ENCODE measurements at regions not wholly inside any gene's neighbourhood (a gene's known extent, or its start where the extent isn't known, plus 50 kb on each side); places are given as distances from the start of the nearest gene placed in this dataset.

GRCh38 chrX:7985568-7985967, 58.4 kb upstream of the PNPLA4 start:
- intact Hi-C loops (cut with DNase I): no loop called here
- ATAC-seq: no peak
- Histone ChIP-seq H3K4me1 (no peaks in the 10 kb centered on the region), H3K9me3 (no peaks in the 10 kb centered on the region), H3K4me3 (no peak overlapping the region), H3K27me3 (ENCODE audit: insufficient read depth in 3 of 3, low read length in 2 of 3) (no peaks in the 10 kb centered on the region), H3K36me3 (ENCODE audit: insufficient read depth in 1 of 2, low read depth in 1 of 2) (no peaks in the 10 kb centered on the region), H3K27ac (no peak overlapping the region)
- DNase-seq: no peak
- TF ChIP-seq CTCF (IDR thresholded peaks at IDR 0.05): no peak

- no peak for TF ChIP-seq CTCF (IDR thresholded peaks at IDR 0.05)
- H3K4me1 ChIP-seq: no peaks in the 10 kb centered on the region
- H3K36me3 ChIP-seq (ENCODE audit: insufficient read depth in 1 of 2, low read depth in 1 of 2): no peaks in the 10 kb centered on the region
- WGBS, 3 donors: 74 to 80% (median 76%) methylated on average over 1 of the region's 1 CpG
- ATAC-seq (no peak), DNase-seq (no peak)
- H3K27ac ChIP-seq: no peak overlapping the region
- intact Hi-C loops (cut with DNase I): no loop called here
- no peaks in the 10 kb centered on the region for H3K27me3 ChIP-seq (ENCODE audit: insufficient read depth in 3 of 3, low read length in 2 of 3)
- no peaks in the 10 kb centered on the region for H3K9me3 ChIP-seq
- no peak overlapping the region for H3K4me3 ChIP-seq
Observed at GRCh38 chrX:7983581-7983980, 56.4 kb upstream of the PNPLA4 start.
